Epithelial cell of esophagus (primary cell): ENCODE measurements at regions not wholly inside any gene's neighbourhood (a gene's known extent, or its start where the extent isn't known, plus 50 kb on each side); places are given as distances from the start of the nearest gene placed in this dataset.

Experiments
- DNase-seq: peaks from one replicate; pipeline ENCODE4 v3.0.0; 2010; ENCODE audit warnings: low read depth
- H3K4me3 ChIP-seq: 2 replicates; pipeline ENCODE4 v1.5.1; 2011; ENCODE audit warnings: mild to moderate bottlenecking, low read length, control low read depth
- CTCF ChIP-seq: IDR thresholded peaks from 2 replicates; pipeline ENCODE4 v1.5.1; 2011; ENCODE audit warnings: low read depth, mild to moderate bottlenecking, low read length, control low read depth, inconsistent platforms; ENCODE audit not compliant: insufficient read depth; ENCODE audit errors: missing control alignments

- no peak for TF ChIP-seq CTCF
- no peak for DNase-seq
- H3K4me3 ChIP-seq: no peak overlapping the region
These were observed 460.7 kb upstream of the CNTN3 start for GRCh38 chr3:75075158-75075557.

- H3K4me3 ChIP-seq: no peak overlapping the region
- TF ChIP-seq CTCF: no peak
- DNase-seq: no peak
These were observed 462.0 kb upstream of the CNTN3 start for GRCh38 chr3:75076481-75076880.

- no peak for TF ChIP-seq CTCF
- no peak overlapping the region for H3K4me3 ChIP-seq
- DNase-seq: no peak
These were observed 463.8 kb upstream of the CNTN3 start for GRCh38 chr3:75078290-75078689.

GRCh38 chr3:75082845-75083244 lies 468.4 kb upstream of the CNTN3 start:
- no peak overlapping the region for H3K4me3 ChIP-seq
- DNase-seq: no peak
- no peak for TF ChIP-seq CTCF

- no peak for TF ChIP-seq CTCF
- no peak overlapping the region for H3K4me3 ChIP-seq
- DNase-seq: no peak
These were observed 475.4 kb upstream of the CNTN3 start for GRCh38 chr3:75089841-75090240.

- no peak overlapping the region for H3K4me3 ChIP-seq
- no peak for TF ChIP-seq CTCF
- peak; percentile 8 for DNase-seq
These were observed 487.1 kb upstream of the CNTN3 start for GRCh38 chr3:75101329-75102147.

- DNase-seq: no peak
- no peak for TF ChIP-seq CTCF
- H3K4me3 ChIP-seq: no peak overlapping the region
These were observed 496.3 kb upstream of the CNTN3 start for GRCh38 chr3:75110741-75111140.
